ENCODE measurements at regions not wholly inside any gene's neighbourhood (a gene's known extent, or its start where the extent isn't known, plus 50 kb on each side); places are given as distances from the start of the nearest gene placed in this dataset.
"Not testable (repeated sequence)": the region's sequence is repeated elsewhere in the genome, so short reads cannot be mapped to it uniquely, and the experiment has no call there.

- Mint-ChIP-seq H3K9me3 (ENCODE audit: low read depth, unreplicated experiment) (no peaks in the 10 kb centered on the region), H3K4me1 (ENCODE audit: low read depth, unreplicated experiment) (no peaks in the 10 kb centered on the region), H3K27me3 (ENCODE audit: unreplicated experiment) (no peaks in the 10 kb centered on the region), H3K27ac (ENCODE audit: unreplicated experiment) (no peak overlapping the region), H3K36me3 (ENCODE audit: insufficient read depth, unreplicated experiment) (no peaks in the 10 kb centered on the region), H3K4me3 (ENCODE audit: low read depth, unreplicated experiment) (no peak overlapping the region)
- no peak for DNase-seq
- no peak for TF ChIP-seq CTCF (IDR thresholded peaks at IDR 0.05; ENCODE audit: unreplicated experiment)
- CTCF ChIA-PET = no interaction called here
- no TSS peak for BruUV-seq (replicated peaks)
- intact Hi-C loops (cut with micrococcal nuclease; ENCODE audit: unreplicated experiment) = no loop called here
Measured at GRCh38 chrX:39796856-39797255, 300.9 kb downstream of the BCOR start.

- H3K36me3 Mint-ChIP-seq (ENCODE audit: insufficient read depth, unreplicated experiment); H3K27me3 Mint-ChIP-seq (ENCODE audit: unreplicated experiment); H3K4me1 Mint-ChIP-seq (ENCODE audit: low read depth, unreplicated experiment); intact Hi-C loops (cut with micrococcal nuclease; ENCODE audit: unreplicated experiment); CTCF ChIA-PET; BruUV-seq (replicated peaks); H3K27ac Mint-ChIP-seq (ENCODE audit: unreplicated experiment); DNase-seq; H3K4me3 Mint-ChIP-seq (ENCODE audit: low read depth, unreplicated experiment); H3K9me3 Mint-ChIP-seq (ENCODE audit: low read depth, unreplicated experiment): not testable (repeated sequence)
Measured at GRCh38 chrX:39798488-39798887, 299.3 kb downstream of the BCOR start.

- Mint-ChIP-seq H3K4me3 (ENCODE audit: low read depth, unreplicated experiment) (no peak overlapping the region), H3K27ac (ENCODE audit: unreplicated experiment) (no peak overlapping the region), H3K27me3 (ENCODE audit: unreplicated experiment) (no peaks in the 10 kb centered on the region), H3K9me3 (ENCODE audit: low read depth, unreplicated experiment) (no peaks in the 10 kb centered on the region), H3K4me1 (ENCODE audit: low read depth, unreplicated experiment) (no peaks in the 10 kb centered on the region), H3K36me3 (ENCODE audit: insufficient read depth, unreplicated experiment) (no peaks in the 10 kb centered on the region)
- intact Hi-C loops (cut with micrococcal nuclease; ENCODE audit: unreplicated experiment) = no loop called here
- no peak for TF ChIP-seq CTCF (IDR thresholded peaks at IDR 0.05; ENCODE audit: unreplicated experiment)
- no TSS peak for BruUV-seq (replicated peaks)
- CTCF ChIA-PET = no interaction called here
- no peak for DNase-seq
Measured at GRCh38 chrX:39802354-39802753, 295.4 kb downstream of the BCOR start.

DNA sequence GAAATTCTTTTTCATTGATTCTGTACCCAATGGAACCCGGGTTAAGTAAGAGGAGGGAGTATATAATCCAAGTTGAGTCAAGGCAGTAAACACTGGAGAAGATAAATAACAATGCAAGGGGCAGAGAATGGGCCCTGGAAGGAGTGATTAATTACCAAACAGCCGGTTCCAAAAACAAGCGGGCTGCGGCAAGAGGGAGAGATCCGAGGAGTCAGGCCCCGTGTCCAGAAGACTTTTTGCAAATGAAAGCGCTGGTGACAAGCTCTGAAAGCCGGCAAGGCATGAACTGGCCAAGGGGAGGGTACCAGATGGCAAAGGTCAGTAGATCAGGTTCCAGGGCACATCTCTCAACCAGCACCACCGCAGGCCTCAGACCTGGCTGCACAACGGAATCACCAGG lies 294.9 kb downstream of the BCOR start:
- DNase-seq = no peak
- CTCF ChIA-PET = no interaction called here
- TF ChIP-seq CTCF (IDR thresholded peaks at IDR 0.05; ENCODE audit: unreplicated experiment) = no peak
- Mint-ChIP-seq H3K27ac (ENCODE audit: unreplicated experiment) (no peak overlapping the region), H3K36me3 (ENCODE audit: insufficient read depth, unreplicated experiment) (no peaks in the 10 kb centered on the region), H3K9me3 (ENCODE audit: low read depth, unreplicated experiment) (no peaks in the 10 kb centered on the region), H3K4me1 (ENCODE audit: low read depth, unreplicated experiment) (no peaks in the 10 kb centered on the region), H3K4me3 (ENCODE audit: low read depth, unreplicated experiment) (no peak overlapping the region), H3K27me3 (ENCODE audit: unreplicated experiment) (no peaks in the 10 kb centered on the region)
- intact Hi-C loops (cut with micrococcal nuclease; ENCODE audit: unreplicated experiment) = no loop called here
- no TSS peak for BruUV-seq (replicated peaks)

GRCh38 chrX:39805022-39805421 lies 292.7 kb downstream of the BCOR start:
- no peak overlapping the region for H3K27ac Mint-ChIP-seq (ENCODE audit: unreplicated experiment)
- H3K9me3 Mint-ChIP-seq (ENCODE audit: low read depth, unreplicated experiment) = no peaks in the 10 kb centered on the region
- no peak for TF ChIP-seq CTCF (IDR thresholded peaks at IDR 0.05; ENCODE audit: unreplicated experiment)
- no peak for DNase-seq
- H3K27me3 Mint-ChIP-seq (ENCODE audit: unreplicated experiment) = no peaks in the 10 kb centered on the region
- intact Hi-C loops (cut with micrococcal nuclease; ENCODE audit: unreplicated experiment) = no loop called here
- CTCF ChIA-PET = no interaction called here
- no TSS peak for BruUV-seq (replicated peaks)
- H3K4me1 Mint-ChIP-seq (ENCODE audit: low read depth, unreplicated experiment) = no peaks in the 10 kb centered on the region
- H3K4me3 Mint-ChIP-seq (ENCODE audit: low read depth, unreplicated experiment) = no peak overlapping the region
- no peaks in the 10 kb centered on the region for H3K36me3 Mint-ChIP-seq (ENCODE audit: insufficient read depth, unreplicated experiment)

Data from Calu3 (cell line).